ENCODE measurements at regions not wholly inside any gene's neighbourhood (a gene's known extent, or its start where the extent isn't known, plus 50 kb on each side); places are given as distances from the start of the nearest gene placed in this dataset.
A peak's percentile ranks its signal among the peaks of the same experiment; 100 is the strongest.

DNA sequence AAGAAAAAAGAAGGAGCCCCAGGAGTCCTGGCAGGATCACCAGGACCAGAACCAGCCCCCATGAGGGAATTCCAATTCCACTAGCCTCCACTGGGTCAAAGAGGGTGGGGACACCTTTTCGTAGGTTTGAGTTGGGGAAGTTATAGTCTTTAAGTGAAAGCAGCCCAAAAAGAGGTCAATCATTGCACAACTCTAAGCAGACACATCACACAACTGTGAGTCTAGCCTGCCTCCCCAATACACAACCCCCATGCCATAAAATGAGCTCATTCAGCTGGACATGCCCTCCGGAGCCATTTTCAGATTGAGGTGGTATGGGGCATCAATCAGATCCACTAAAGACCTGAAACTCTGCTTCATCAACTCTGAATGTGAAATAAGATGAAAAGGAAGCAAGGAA, 179.9 kb downstream of the NPHP4 start:
- in situ Hi-C loops (cut with HindIII; ENCODE audit: low sequenced_read_pairs): no loop called here
- no peak for DNase-seq (ENCODE audit: low spot score)

GRCh38 chr1:5811419-5811818, 180.8 kb downstream of the NPHP4 start:
- in situ Hi-C loops (cut with HindIII; ENCODE audit: low sequenced_read_pairs): no loop called here
- DNase-seq (ENCODE audit: low spot score): no peak

GRCh38 chr1:5810553-5811270, 181.5 kb downstream of the NPHP4 start:
- in situ Hi-C loops (cut with HindIII; ENCODE audit: low sequenced_read_pairs): no loop called here
- DNase-seq (ENCODE audit: low spot score): no peak

- DNase-seq (ENCODE audit: low spot score): no peak
- in situ Hi-C loops (cut with HindIII; ENCODE audit: low sequenced_read_pairs): no loop called here
Observed at GRCh38 chr1:5810131-5810530, 182.1 kb downstream of the NPHP4 start.

DNA sequence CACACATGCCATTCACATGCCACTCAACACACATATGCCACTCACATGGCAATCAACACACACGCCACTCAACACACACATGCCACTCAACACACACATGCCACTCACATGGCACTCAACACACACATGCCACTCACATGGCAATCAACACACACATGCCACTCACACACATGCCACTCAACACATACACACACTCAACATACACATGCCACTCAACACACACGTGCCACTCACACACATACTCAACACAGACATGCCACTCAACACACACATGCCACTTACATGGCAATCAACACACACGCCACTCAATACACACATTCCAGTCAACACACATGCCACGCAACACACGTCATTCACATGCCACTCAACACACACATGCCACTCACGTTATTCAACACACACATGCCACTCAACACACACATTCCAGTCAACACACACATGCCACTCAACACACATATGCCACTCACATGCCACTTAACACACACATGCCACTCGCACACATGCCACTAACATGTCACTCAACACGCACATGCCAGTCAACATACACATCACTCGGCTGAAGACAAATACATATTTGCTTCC, 182.9 kb downstream of the NPHP4 start:
- in situ Hi-C loops (cut with HindIII; ENCODE audit: low sequenced_read_pairs): no loop called here
- DNase-seq (ENCODE audit: low spot score): no peak

DNA sequence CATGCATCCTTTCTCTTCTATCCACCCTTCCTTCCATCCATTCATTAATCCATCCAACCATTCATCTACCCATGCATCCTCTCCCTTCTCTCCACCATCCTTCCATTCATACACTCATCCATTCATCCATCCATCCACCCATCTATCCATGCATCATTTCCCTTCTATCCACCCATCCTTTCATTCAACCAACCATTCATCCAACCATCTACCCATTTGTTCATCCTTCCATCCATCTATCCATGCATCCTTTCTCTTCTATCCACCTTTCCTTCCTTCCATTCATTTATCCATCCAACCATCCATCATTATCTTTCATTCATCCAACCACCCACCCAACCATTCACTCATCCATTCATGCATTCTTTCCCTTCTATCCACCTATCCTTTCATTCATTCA, 188.4 kb downstream of the NPHP4 start:
- no peak for DNase-seq (ENCODE audit: low spot score)
- in situ Hi-C loops (cut with HindIII; ENCODE audit: low sequenced_read_pairs): no loop called here

DNA sequence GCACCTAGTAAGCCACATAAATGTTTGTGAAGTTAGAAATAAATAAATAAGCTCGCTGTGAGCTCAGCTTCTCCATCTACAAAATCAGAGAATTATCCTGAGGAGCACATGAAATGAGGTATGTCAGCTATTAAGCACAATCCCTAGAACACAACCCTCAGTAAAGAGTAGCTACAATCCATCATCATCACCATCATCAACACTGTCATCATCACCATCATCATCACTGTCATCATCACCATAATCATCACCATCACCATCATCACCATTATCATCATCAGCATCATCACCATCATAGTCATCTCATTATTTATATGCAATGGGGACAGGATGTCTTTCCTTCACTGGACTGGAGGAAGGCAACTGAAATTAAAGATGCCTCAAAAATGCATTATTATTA, 189.6 kb downstream of the NPHP4 start:
- in situ Hi-C loops (cut with HindIII; ENCODE audit: low sequenced_read_pairs): no loop called here
- DNase-seq (ENCODE audit: low spot score): no peak

DNA sequence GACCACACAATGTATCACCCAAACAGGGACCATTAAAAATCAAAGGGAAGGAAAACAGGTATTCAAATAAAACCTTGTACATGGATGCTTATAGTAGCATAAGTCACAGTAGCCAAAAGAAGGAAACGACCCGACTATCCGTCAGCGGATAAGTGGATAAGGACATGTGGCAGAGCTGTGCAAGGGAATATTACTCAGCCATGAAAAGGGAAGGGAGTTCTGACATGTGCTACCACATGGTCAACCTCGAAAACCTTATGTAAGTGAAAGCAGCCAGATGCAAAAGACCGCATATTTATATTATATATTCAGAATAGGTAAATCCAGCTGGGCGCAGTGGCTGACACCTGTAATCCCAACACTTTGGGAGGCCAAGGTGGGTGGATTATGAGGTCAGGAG, 193.3 kb downstream of the NPHP4 start:
- no peak for DNase-seq (ENCODE audit: low spot score)
- in situ Hi-C loops (cut with HindIII; ENCODE audit: low sequenced_read_pairs): loop anchor here (25.0 kb wide), 1 partner anchor 1662 kb away; no protein-coding TSS in a partner anchor

DNA sequence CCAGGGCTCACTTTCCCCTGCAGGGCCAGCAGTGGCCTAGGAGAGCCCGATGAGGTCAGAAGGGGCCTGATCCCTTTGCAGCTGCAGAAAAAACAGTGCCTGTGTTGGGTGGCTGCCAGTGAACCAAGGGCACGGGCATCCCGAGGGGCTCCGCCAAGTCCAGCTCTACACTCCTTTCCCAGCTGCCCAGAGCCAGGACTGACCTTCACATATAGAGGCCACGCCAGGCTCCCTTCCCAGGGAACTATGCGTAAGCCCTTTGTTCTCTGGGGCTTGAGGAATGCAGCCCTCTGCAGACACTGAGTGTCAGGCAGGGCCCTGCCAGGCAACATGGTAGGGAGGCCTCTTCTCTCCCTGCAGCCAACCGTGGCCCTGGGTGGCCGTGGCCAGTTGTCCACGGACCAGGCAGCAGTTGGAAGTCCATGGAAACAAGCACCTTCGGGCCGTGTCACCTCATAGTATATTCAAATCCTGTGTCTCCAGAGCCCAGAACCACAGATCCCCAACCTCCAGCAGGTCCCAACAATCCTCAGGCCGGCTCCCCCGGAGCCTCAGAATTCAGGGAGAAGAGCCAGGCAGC, 194.0 kb downstream of the NPHP4 start:
- in situ Hi-C loops (cut with HindIII; ENCODE audit: low sequenced_read_pairs): loop anchor here (25.0 kb wide), 1 partner anchor 1661 kb away; no protein-coding TSS in a partner anchor
- DNase-seq (ENCODE audit: low spot score): no peak

GRCh38 chr1:5796028-5796427, 196.2 kb downstream of the NPHP4 start:
- in situ Hi-C loops (cut with HindIII; ENCODE audit: low sequenced_read_pairs): loop anchor here (25.0 kb wide), 1 partner anchor 1659 kb away; no protein-coding TSS in a partner anchor
- no peak for DNase-seq (ENCODE audit: low spot score)

GRCh38 chr1:5794279-5794678, 197.9 kb downstream of the NPHP4 start:
- in situ Hi-C loops (cut with HindIII; ENCODE audit: low sequenced_read_pairs): loop anchor here (25.0 kb wide), 1 partner anchor 1657 kb away; no protein-coding TSS in a partner anchor
- DNase-seq (ENCODE audit: low spot score): no peak

DNA sequence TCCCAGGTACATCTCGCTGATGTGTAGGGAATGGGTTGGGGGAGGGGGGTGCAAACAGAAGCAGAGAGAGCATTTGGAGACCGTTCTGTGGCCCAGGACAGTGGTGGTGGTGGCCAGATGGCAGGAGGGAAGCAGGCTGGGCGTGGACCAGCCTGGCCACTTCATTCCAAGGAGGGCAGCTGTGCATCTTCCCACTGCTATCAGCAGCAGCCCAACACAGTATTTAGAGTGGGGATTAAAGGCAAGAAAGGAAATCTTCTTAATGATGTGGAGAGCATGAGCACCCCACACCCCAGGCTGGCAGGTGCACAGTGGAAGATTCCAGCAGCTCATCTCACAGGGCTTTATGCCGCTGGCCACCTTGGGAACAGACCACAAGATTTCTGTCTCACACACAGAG, 198.7 kb downstream of the NPHP4 start:
- in situ Hi-C loops (cut with HindIII; ENCODE audit: low sequenced_read_pairs): loop anchor here (25.0 kb wide), 1 partner anchor 1656 kb away; no protein-coding TSS in a partner anchor
- DNase-seq (ENCODE audit: low spot score): no peak

GRCh38 chr1:5781079-5781478, 211.1 kb downstream of the NPHP4 start:
- in situ Hi-C loops (cut with HindIII; ENCODE audit: low sequenced_read_pairs): loop anchor here (25.0 kb wide), 1 partner anchor 1644 kb away; no protein-coding TSS in a partner anchor
- no peak for DNase-seq (ENCODE audit: low spot score)

GRCh38 chr1:5780324-5780716, 211.9 kb downstream of the NPHP4 start:
- in situ Hi-C loops (cut with HindIII; ENCODE audit: low sequenced_read_pairs): loop anchor here (25.0 kb wide), 1 partner anchor 1643 kb away; no protein-coding TSS in a partner anchor
- DNase-seq (ENCODE audit: low spot score): no peak

DNA sequence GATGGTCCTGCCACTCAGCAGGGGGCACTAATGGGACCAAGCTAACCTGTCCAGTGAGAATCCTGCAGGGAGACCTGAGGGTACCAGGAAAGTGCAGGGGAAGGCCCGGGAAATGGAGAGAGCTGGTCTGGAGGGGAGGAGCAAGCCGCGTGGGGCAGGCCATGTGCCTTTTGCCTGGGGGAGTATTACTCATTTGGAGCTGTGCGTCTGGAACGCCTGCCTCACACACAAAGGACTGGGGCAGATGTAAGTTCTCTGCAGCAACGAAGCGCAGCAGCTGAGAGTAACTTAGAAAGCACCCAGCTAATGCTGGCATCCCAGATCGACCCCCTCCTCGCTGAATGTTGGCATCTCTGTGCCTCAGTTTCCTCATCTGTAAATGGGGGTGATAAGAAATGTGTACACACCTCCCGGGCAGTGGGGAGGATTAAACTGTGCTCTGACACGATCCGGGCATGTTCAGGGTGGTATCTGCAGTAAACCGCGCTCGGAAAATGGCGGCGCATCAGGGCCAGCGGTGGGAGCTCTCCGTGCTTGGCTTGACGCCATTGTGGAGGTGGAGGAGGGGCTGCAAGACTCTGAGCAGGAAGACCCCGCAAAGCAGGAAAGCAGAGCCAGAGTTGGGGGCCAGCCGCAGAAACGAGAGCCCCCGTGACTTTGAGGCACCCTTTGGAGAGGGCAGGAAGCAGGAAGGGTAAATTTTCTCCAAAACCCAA, 212.5 kb downstream of the NPHP4 start:
- in situ Hi-C loops (cut with HindIII; ENCODE audit: low sequenced_read_pairs): loop anchor here (25.0 kb wide), 1 partner anchor 1642 kb away; no protein-coding TSS in a partner anchor
- no peak for DNase-seq (ENCODE audit: low spot score)

GRCh38 chr1:5776035-5776550, 216.1 kb downstream of the NPHP4 start:
- in situ Hi-C loops (cut with HindIII; ENCODE audit: low sequenced_read_pairs): loop anchor here (25.0 kb wide), 1 partner anchor 1639 kb away; no protein-coding TSS in a partner anchor
- no peak for DNase-seq (ENCODE audit: low spot score)

- DNase-seq (ENCODE audit: low spot score): no peak
- in situ Hi-C loops (cut with HindIII; ENCODE audit: low sequenced_read_pairs): no loop called here
Observed at GRCh38 chr1:5774019-5774418, 218.2 kb downstream of the NPHP4 start.

- in situ Hi-C loops (cut with HindIII; ENCODE audit: low sequenced_read_pairs): no loop called here
- DNase-seq (ENCODE audit: low spot score): no peak
Observed at GRCh38 chr1:5771788-5772187, 220.4 kb downstream of the NPHP4 start.

- peak; percentile 36 for DNase-seq (ENCODE audit: low spot score)
- in situ Hi-C loops (cut with HindIII; ENCODE audit: low sequenced_read_pairs): no loop called here
Observed at GRCh38 chr1:5770981-5771765, 221.1 kb downstream of the NPHP4 start.

Data from G401 (cell line).